Type B pancreatic cell (in vitro differentiated cells): ENCODE measurements at regions not wholly inside any gene's neighbourhood (a gene's known extent, or its start where the extent isn't known, plus 50 kb on each side); places are given as distances from the start of the nearest gene placed in this dataset.

Experiments used
- DNase-seq: peaks from one replicate; pipeline ENCODE4 v3.0.0; 2021; ENCODE audit warnings: mixed read lengths; ENCODE audit not compliant: unreplicated experiment; ENCODE audit errors: extremely low spot score
- H3K27ac Mint-ChIP-seq: 2 replicates; pipeline ENCODE4 v1.8.0; 2021; ENCODE audit warnings: mild to moderate bottlenecking, mixed read lengths
- H3K27me3 Mint-ChIP-seq: 2 replicates; pipeline ENCODE4 v1.8.0; 2021; ENCODE audit warnings: mixed read lengths
- H3K36me3 Mint-ChIP-seq: 2 replicates; pipeline ENCODE4 v1.8.0; 2021; ENCODE audit warnings: mixed read lengths
- H3K4me1 Mint-ChIP-seq: one replicate; pipeline ENCODE4 v1.8.0; 2021; ENCODE audit warnings: mixed read lengths; ENCODE audit not compliant: unreplicated experiment
- H3K4me3 Mint-ChIP-seq: 2 replicates; pipeline ENCODE4 v1.8.0; 2021; ENCODE audit warnings: mild to moderate bottlenecking, mixed read lengths
- H3K9me3 Mint-ChIP-seq: 2 replicates; pipeline ENCODE4 v1.8.0; 2021; ENCODE audit warnings: mixed read lengths
- CTCF ChIP-seq: fragments of 200-600 bp; sonication (generic); conservative IDR thresholded peaks from 2 replicates; pipeline ENCODE4 v1.5.0; 2021; ENCODE audit warnings: antibody characterized with exemption, mild to moderate bottlenecking

GRCh38 chr2:67281101-67281500, 116.0 kb upstream of the ETAA1 start:
- DNase-seq = no peak
- Mint-ChIP-seq H3K4me3 (no peak overlapping the region), H3K27ac (peak overlapping the region; percentile 31), H3K9me3 (no peaks in the 10 kb centered on the region), H3K36me3 (no peaks in the 10 kb centered on the region), H3K4me1 (no peaks in the 10 kb centered on the region), H3K27me3 (no peaks in the 10 kb centered on the region)
- TF ChIP-seq CTCF = no peak

- Mint-ChIP-seq H3K4me1 (no peaks in the 10 kb centered on the region), H3K27me3 (no peaks in the 10 kb centered on the region), H3K4me3 (no peak overlapping the region), H3K27ac (no peak overlapping the region), H3K9me3 (no peaks in the 10 kb centered on the region), H3K36me3 (no peaks in the 10 kb centered on the region)
- no peak for TF ChIP-seq CTCF
- DNase-seq = no peak
Observed at GRCh38 chr2:67283641-67284040, 113.5 kb upstream of the ETAA1 start.

- Mint-ChIP-seq H3K27ac (no peak overlapping the region), H3K36me3 (no peaks in the 10 kb centered on the region), H3K27me3 (no peaks in the 10 kb centered on the region), H3K9me3 (peaks cover 4% of the 10 kb centered on the region), H3K4me3 (no peak overlapping the region), H3K4me1 (peaks cover 5% of the 10 kb centered on the region)
- no peak for DNase-seq
- TF ChIP-seq CTCF = no peak
Observed at GRCh38 chr2:67286981-67287759, 110.0 kb upstream of the ETAA1 start.

GRCh38 chr2:67289271-67289670, 107.9 kb upstream of the ETAA1 start:
- TF ChIP-seq CTCF = no peak
- peak overlapping the region; percentile 91 for H3K27ac Mint-ChIP-seq
- peaks cover 5% of the 10 kb centered on the region for H3K4me1 Mint-ChIP-seq
- no peaks in the 10 kb centered on the region for H3K27me3 Mint-ChIP-seq
- H3K9me3 Mint-ChIP-seq = peaks cover 4% of the 10 kb centered on the region
- no peak overlapping the region for H3K4me3 Mint-ChIP-seq
- DNase-seq = no peak
- no peaks in the 10 kb centered on the region for H3K36me3 Mint-ChIP-seq

- no peak for DNase-seq
- H3K4me3 Mint-ChIP-seq = no peak overlapping the region
- H3K27ac Mint-ChIP-seq = peak overlapping the region; percentile 91
- peaks cover 4% of the 10 kb centered on the region for H3K9me3 Mint-ChIP-seq
- no peaks in the 10 kb centered on the region for H3K27me3 Mint-ChIP-seq
- no peaks in the 10 kb centered on the region for H3K36me3 Mint-ChIP-seq
- H3K4me1 Mint-ChIP-seq = peaks cover 5% of the 10 kb centered on the region
- no peak for TF ChIP-seq CTCF
Observed at GRCh38 chr2:67289921-67290371, 107.2 kb upstream of the ETAA1 start.
